ENCODE measurements at regions not wholly inside any gene's neighbourhood (a gene's known extent, or its start where the extent isn't known, plus 50 kb on each side); places are given as distances from the start of the nearest gene placed in this dataset.

- H3F3A ChIP-seq (replicated peaks; ENCODE audit: insufficient read depth) = no peaks in the 10 kb centered on the region
- no peaks in the 10 kb centered on the region for H3K9me2 ChIP-seq
- no peak for DNase-seq
- ChIA-PET CTCF (no interaction called here), POLR2A (no interaction called here)
- no peak overlapping the region for H2AFZ ChIP-seq (ENCODE audit: low read depth)
- H3K27ac ChIP-seq (ENCODE audit: low read depth in 2 of 2, low read length in 1 of 2) = no peak overlapping the region
- TF ChIP-seq USF1 (IDR thresholded peaks at IDR 0.05; ENCODE audit: borderline replicate concordance, low read depth) = no peak
- TF ChIP-seq YY1 (IDR thresholded peaks at IDR 0.05; ENCODE audit: low read depth) = no peak
- no peak for TF ChIP-seq POLR2AphosphoS5 (IDR thresholded peaks at IDR 0.05; ENCODE audit: low read depth, low read length)
- TF ChIP-seq ZBTB33 (IDR thresholded peaks at IDR 0.05; ENCODE audit: borderline replicate concordance, low read depth) = no peak
- TF ChIP-seq REST (IDR thresholded peaks at IDR 0.05; ENCODE audit: low read depth, low read length) = no peak
- TF ChIP-seq TAF1 (IDR thresholded peaks at IDR 0.05; ENCODE audit: borderline replicate concordance, low read depth, low read length) = no peak
- TF ChIP-seq CTCF (IDR thresholded peaks at IDR 0.05) = no peak
- no peak for TF ChIP-seq SMC3 (IDR thresholded peaks at IDR 0.05; ENCODE audit: low read depth, low read length)
- no peak for TF ChIP-seq FOSL2 (IDR thresholded peaks at IDR 0.05; ENCODE audit: borderline replicate concordance, low read depth)
- no peak for TF ChIP-seq MAX (IDR thresholded peaks at IDR 0.05; ENCODE audit: low read depth)
- TF ChIP-seq RXRA (IDR thresholded peaks at IDR 0.05; ENCODE audit: borderline replicate concordance, low read depth) = no peak
- TF ChIP-seq MXI1 (IDR thresholded peaks at IDR 0.05; ENCODE audit: low read depth, low read length) = no peak
- no peak for TF ChIP-seq CHD2 (IDR thresholded peaks at IDR 0.05; ENCODE audit: low read length, partially characterized antibody)
- H3K4me2 ChIP-seq = no peak overlapping the region
- H3K4me1 ChIP-seq (ENCODE audit: control insufficient read depth in 1 of 2, insufficient read depth in 2 of 2, low read depth in 1 of 2, low read length in 1 of 2) = peaks cover 0 to 3% of the 10 kb centered on the region in 2 experiments; a peak in 1 of 4 replicates
- no peaks in the 10 kb centered on the region for H4K20me1 ChIP-seq (ENCODE audit: insufficient read depth)
- H3K9me3 ChIP-seq = no peaks in the 10 kb centered on the region
- H3K36me3 ChIP-seq (replicated peaks in 1 of 2; ENCODE audit: control insufficient read depth in 1 of 2, insufficient read depth in 2 of 2, low read length in 1 of 2) = no peaks in the 10 kb centered on the region
- no peak overlapping the region for H3K9ac ChIP-seq
- H3K79me2 ChIP-seq (ENCODE audit: insufficient read depth) = no peaks in the 10 kb centered on the region
- H3K27me3 ChIP-seq (ENCODE audit: insufficient read depth) = no peaks in the 10 kb centered on the region
- no peak overlapping the region for H3K4me3 ChIP-seq (ENCODE audit: low read depth in 2 of 2, low read length in 1 of 2)
Observed at GRCh38 chr6:154580397-154581135, 70.1 kb upstream of the CNKSR3 start.
